ENCODE measurements at regions not wholly inside any gene's neighbourhood (a gene's known extent, or its start where the extent isn't known, plus 50 kb on each side); places are given as distances from the start of the nearest gene placed in this dataset.

DNA sequence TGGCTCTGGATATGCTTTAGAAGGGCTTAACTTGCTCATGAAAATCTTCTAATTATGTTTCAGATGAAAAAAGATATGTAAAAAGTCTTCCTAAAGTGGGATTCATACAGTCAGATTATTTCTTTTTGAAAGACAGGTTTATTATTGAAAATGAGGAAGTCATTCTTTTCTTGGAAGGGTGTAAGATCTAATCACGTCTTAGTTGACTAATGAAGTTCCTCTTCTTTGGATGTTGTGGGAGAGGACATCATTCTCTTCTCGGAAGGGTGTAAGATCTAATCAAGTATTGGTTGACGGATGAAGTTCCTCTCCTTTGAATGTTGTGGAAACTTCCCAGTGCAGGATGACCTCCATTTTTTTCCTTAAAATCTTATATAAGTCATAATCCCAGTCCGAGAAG is 74.9 kb downstream of the ALG10 start:
- no peak for DNase-seq (ENCODE audit: low read depth)
- TF ChIP-seq, protein P1, sequence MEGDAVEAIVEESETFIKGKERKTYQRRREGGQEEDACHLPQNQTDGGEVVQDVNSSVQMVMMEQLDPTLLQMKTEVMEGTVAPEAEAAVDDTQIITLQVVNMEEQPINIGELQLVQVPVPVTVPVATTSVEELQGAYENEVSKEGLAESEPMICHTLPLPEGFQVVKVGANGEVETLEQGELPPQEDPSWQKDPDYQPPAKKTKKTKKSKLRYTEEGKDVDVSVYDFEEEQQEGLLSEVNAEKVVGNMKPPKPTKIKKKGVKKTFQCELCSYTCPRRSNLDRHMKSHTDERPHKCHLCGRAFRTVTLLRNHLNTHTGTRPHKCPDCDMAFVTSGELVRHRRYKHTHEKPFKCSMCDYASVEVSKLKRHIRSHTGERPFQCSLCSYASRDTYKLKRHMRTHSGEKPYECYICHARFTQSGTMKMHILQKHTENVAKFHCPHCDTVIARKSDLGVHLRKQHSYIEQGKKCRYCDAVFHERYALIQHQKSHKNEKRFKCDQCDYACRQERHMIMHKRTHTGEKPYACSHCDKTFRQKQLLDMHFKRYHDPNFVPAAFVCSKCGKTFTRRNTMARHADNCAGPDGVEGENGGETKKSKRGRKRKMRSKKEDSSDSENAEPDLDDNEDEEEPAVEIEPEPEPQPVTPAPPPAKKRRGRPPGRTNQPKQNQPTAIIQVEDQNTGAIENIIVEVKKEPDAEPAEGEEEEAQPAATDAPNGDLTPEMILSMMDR (IDR thresholded peaks at IDR 0.05; ENCODE audit: low read depth, low read length, missing control alignments) = no peak
- H3K4me3 ChIP-seq (ENCODE audit: low read depth, low read length) = no peak overlapping the region

- DNase-seq (ENCODE audit: low read depth) = no peak
- TF ChIP-seq, protein P1 (IDR thresholded peaks at IDR 0.05; ENCODE audit: low read depth, low read length, missing control alignments) = no peak
- no peak overlapping the region for H3K4me3 ChIP-seq (ENCODE audit: low read depth, low read length)
Observed at GRCh38 chr12:34105392-34105933, 83.2 kb downstream of the ALG10 start.

GRCh38 chr12:34106172-34106571 is 83.9 kb downstream of the ALG10 start:
- TF ChIP-seq, protein P1 (IDR thresholded peaks at IDR 0.05; ENCODE audit: low read depth, low read length, missing control alignments) = no peak
- DNase-seq (ENCODE audit: low read depth) = no peak
- H3K4me3 ChIP-seq (ENCODE audit: low read depth, low read length) = no peak overlapping the region

- H3K4me3 ChIP-seq (ENCODE audit: low read depth, low read length) = no peak overlapping the region
- no peak for DNase-seq (ENCODE audit: low read depth)
- TF ChIP-seq, protein P1 (IDR thresholded peaks at IDR 0.05; ENCODE audit: low read depth, low read length, missing control alignments) = no peak
Observed at GRCh38 chr12:34107016-34107415, 84.7 kb downstream of the ALG10 start.

DNA sequence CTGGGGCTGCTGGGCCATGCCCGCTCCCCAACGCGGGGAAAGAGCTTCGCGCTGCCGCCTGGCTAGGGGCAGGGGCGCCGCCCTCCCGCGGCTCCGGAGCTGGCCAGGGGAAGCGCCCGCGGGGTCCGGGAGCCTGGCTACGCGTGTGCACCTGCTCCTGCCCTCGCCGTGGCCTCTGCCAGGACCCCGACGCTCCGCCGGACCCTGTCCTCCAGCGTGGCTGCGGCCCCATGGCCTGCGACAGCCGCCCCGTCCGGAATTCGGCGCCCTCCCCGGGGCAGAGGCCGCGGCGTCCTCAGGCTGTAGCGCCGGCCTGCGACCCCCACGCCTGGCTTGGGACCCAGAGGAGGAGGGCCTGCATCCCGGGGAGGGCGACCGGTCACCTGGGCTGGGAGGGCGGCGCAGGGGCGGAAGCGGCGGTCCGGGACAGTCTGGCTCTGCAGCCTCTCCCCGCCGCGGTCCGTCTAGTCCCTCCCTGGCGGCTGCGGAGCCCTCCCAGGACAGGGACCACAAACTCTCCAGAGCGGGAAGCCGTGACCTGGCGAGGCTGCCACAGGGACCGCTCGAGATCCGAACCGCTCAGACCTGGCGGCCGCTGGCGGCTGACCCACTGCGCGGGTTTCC is 85.6 kb downstream of the ALG10 start:
- no peak overlapping the region for H3K4me3 ChIP-seq (ENCODE audit: low read depth, low read length)
- DNase-seq (ENCODE audit: low read depth) = no peak
- TF ChIP-seq, protein P1 (IDR thresholded peaks at IDR 0.05; ENCODE audit: low read depth, low read length, missing control alignments) = no peak

DNA sequence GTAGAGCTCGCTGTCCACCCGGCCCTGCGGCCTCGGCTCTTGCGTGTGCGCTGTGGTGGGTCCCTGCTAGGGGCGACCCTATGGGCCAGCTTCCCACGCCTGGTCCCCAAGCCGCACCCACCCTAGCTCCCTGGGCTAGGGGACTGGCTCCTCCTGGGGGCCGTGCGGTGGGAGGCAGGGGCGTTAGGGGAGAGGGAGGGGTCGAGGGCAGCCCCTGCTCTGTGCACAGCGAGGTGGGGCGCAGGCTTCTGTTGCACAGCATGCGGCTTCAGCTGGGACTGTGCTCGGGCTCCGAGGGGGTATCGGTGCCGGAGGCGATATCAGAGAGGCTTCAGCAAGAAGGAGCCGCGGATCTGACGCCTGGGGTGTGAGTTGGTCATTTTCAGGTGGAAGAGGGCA is 86.1 kb downstream of the ALG10 start:
- TF ChIP-seq, protein P1 (IDR thresholded peaks at IDR 0.05; ENCODE audit: low read depth, low read length, missing control alignments) = no peak
- no peak for DNase-seq (ENCODE audit: low read depth)
- no peak overlapping the region for H3K4me3 ChIP-seq (ENCODE audit: low read depth, low read length)

DNA sequence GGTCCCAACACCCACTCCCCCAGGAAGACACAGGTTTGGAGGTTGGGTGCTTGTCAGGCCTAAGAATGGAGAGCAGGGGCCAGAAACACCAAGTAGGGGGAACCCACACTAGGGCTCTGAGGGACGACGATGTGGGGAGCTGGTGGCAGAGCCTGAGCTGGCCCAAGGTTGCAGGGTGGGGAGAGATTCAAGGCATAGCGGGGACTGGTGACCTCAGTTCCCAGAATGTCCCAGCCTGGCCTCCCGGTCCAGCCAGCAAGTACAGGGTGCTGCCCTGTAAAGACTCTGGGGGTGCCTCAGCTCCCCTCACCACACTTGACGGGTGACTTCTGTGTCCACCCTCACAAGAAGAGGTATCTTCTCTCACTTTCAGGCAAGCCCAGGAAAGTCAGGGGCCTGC is 86.7 kb downstream of the ALG10 start:
- no peak overlapping the region for H3K4me3 ChIP-seq (ENCODE audit: low read depth, low read length)
- no peak for DNase-seq (ENCODE audit: low read depth)
- TF ChIP-seq, protein P1 (IDR thresholded peaks at IDR 0.05; ENCODE audit: low read depth, low read length, missing control alignments) = no peak
